ENCODE measurements at regions not wholly inside any gene's neighbourhood (a gene's known extent, or its start where the extent isn't known, plus 50 kb on each side); places are given as distances from the start of the nearest gene placed in this dataset.

- no peak for TF ChIP-seq POLR2A (IDR thresholded peaks at IDR 0.05)
- TF ChIP-seq CTCF (IDR thresholded peaks at IDR 0.05): no peak
Measured at GRCh38 chr5:35487233-35488025, 130.2 kb upstream of the SPEF2 start.

Measured in Peyer's patch (tissue), 4 donors.